Ovary (tissue), 3 donors: ENCODE measurements at regions not wholly inside any gene's neighbourhood (a gene's known extent, or its start where the extent isn't known, plus 50 kb on each side); places are given as distances from the start of the nearest gene placed in this dataset.

Source experiments
- CTCF ChIP-seq, 3 donors: fragments of 450-650 bp in 2 of 3; fragments of 200-600 bp in 1 of 3; IDR thresholded peaks; one replicate each; pipeline versions ENCODE4 v1.5.1 to v1.8.0; 2016 to 2022; ENCODE audit warnings: antibody characterized with exemption in 3 of 3, mild to moderate bottlenecking in 1 of 3
- EP300 ChIP-seq: sonication (generic); formaldehyde crosslinking; IDR thresholded peaks from one replicate; pipeline ENCODE4 v1.6.1; 2017; ENCODE audit warnings: antibody characterized with exemption
- POLR2A ChIP-seq: fragments of 450-650 bp; IDR thresholded peaks from one replicate; pipeline ENCODE4 v1.6.1; 2017; ENCODE audit warnings: antibody characterized with exemption, mild to moderate bottlenecking, moderate library complexity
- donor health status: DM: no; HTN: no; CAD: no.

DNA sequence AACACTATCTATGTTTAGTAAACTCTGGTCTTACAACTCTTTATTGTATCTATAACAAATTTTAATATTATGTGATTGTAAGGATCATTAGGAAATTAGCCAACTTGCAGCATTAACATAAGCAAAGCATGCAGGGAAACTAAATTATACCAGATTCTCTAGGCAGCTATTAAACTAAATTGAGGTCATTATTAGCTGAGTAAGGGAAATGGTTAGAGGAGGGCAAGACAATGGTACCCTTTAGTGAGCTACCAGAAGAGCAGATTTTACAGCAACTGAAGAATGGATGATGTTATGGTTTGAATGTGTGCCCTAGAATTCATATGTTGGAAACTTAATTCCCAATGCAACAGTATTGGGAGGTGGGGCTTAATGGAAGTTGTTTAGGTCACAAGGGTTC lies 79.1 kb downstream of the SMPDL3A start:
- TF ChIP-seq CTCF (IDR thresholded peaks at IDR 0.05) (no peak), POLR2A (no peak), EP300 (no peak)
